K562 (cell line): ENCODE measurements at regions not wholly inside any gene's neighbourhood (a gene's known extent, or its start where the extent isn't known, plus 50 kb on each side); places are given as distances from the start of the nearest gene placed in this dataset.

Experiments used
- ATAC-seq: fragments of 200-7000 bp; cut with Tn5 transposase; 3 replicates; pipeline ENCODE4 v1.9.1; 2020; ENCODE audit warnings: moderate library complexity
- BruUV-seq: library from RNA; stranded (reverse); fragments of 400-500 nt; replicated peaks from 2 replicates; lab custom pipeline; 2021; lab: Mats Ljungman, UMichigan
- CTCF ChIA-PET: fragments of 300-600 bp; formaldehyde crosslinking; extraction: SDS; loops from one replicate; lab custom pipeline; 2021; ENCODE audit warnings: low intra/inter-chr PET ratio; lab: Yijun Ruan, JAX
- POLR2A ChIA-PET: fragments of 300-600, 350-650 bp; sonication (Branson Sonifier 250); formaldehyde crosslinking; extraction: SDS; loops from one replicate; lab custom pipeline; 2021; ENCODE audit warnings: antibody characterized with exemption, inconsistent platforms; lab: Yijun Ruan, JAX
- DNase-seq, 4 experiments: peaks; one replicate each; pipeline versions ENCODE4 v3.0.0 to v3.0.0-alpha.2; 2011 to 2018; ENCODE audit warnings: low spot score in 3 of 4, mixed read lengths in 3 of 4; ENCODE audit errors: extremely low read depth in 1 of 4
- FAIRE-seq: peaks from 2 replicates; lab custom pipeline; 2011; peaks lifted over from hg19 to GRCh38; lab: Jason Lieb, UNC
- H2AFZ ChIP-seq: 2 replicates; pipeline ENCODE4 v1.6.0; 2011; ENCODE audit warnings: low read depth, low read length, control low read depth, inconsistent platforms
- H3K27ac ChIP-seq: fragments of 200-600 bp; 3 replicates; pipeline ENCODE4 v1.8.0; 2011; ENCODE audit warnings: low read depth, mild to moderate bottlenecking, control low read depth, inconsistent platforms, low read length, moderate library complexity, mixed read lengths; ENCODE audit errors: extremely low read depth
- H3K27me3 ChIP-seq, 2 experiments: fragments of 300-600 bp in 1 of 2; 2 replicates in 1 of 2; 3 replicates in 1 of 2; pipeline versions ENCODE4 v1.6.0 to v1.8.0; 2011; ENCODE audit warnings: inconsistent platforms in 2 of 2, low read length in 2 of 2, mild to moderate bottlenecking in 1 of 2, mixed read lengths in 1 of 2, moderate library complexity in 1 of 2; ENCODE audit not compliant: control insufficient read depth in 2 of 2, insufficient read depth in 2 of 2
- H3K36me3 ChIP-seq: fragments of 300-600 bp; 3 replicates; pipeline ENCODE4 v1.8.0; 2011; ENCODE audit warnings: mild to moderate bottlenecking, low read length, inconsistent platforms; ENCODE audit not compliant: control insufficient read depth, insufficient read depth
- H3K4me1 ChIP-seq, 2 experiments: fragments of 200-600 bp in 1 of 2; replicated peaks in 1 of 2; 2 replicates in 1 of 2; 3 replicates in 1 of 2; pipeline versions ENCODE4 v1.5.1 to v1.8.0; 2011; ENCODE audit warnings: inconsistent platforms in 2 of 2, low read length in 2 of 2, mild to moderate bottlenecking in 1 of 2, mixed read lengths in 1 of 2, moderate library complexity in 1 of 2; ENCODE audit not compliant: control insufficient read depth in 2 of 2, insufficient read depth in 2 of 2
- H3K4me2 ChIP-seq: 2 replicates; pipeline ENCODE4 v1.6.1; 2011; ENCODE audit warnings: low read length, control low read depth, inconsistent platforms, mixed read lengths; ENCODE audit not compliant: insufficient read depth
- H3K4me3 ChIP-seq: fragments of 200-600 bp; sonication (generic), shearing (Covaris generic); 2 replicates; pipeline ENCODE4 v1.5.1; 2016; ENCODE audit warnings: control low read depth, inconsistent platforms
- H3K79me2 ChIP-seq: fragments of 200-600 bp; 3 replicates; pipeline ENCODE4 v1.8.0; 2011; ENCODE audit warnings: low read length, inconsistent platforms; ENCODE audit not compliant: control insufficient read depth, insufficient read depth
- H3K9ac ChIP-seq, 2 experiments: 2 replicates each; pipeline versions ENCODE4 v1.6.0 to v1.6.1; 2011; ENCODE audit warnings: low read depth in 2 of 2, low read length in 2 of 2, control low read depth in 1 of 2, inconsistent platforms in 1 of 2, mild to moderate bottlenecking in 1 of 2, mixed read lengths in 1 of 2; ENCODE audit not compliant: insufficient read depth in 1 of 2
- H3K9me1 ChIP-seq: one replicate; pipeline ENCODE4 v1.6.0; 2011; ENCODE audit warnings: inconsistent platforms, mild to moderate bottlenecking, low read length, moderate library complexity; ENCODE audit not compliant: control insufficient read depth, insufficient read depth
- H3K9me3 ChIP-seq: replicated peaks from 2 replicates; pipeline ENCODE4 v1.5.1; 2011; ENCODE audit warnings: low read depth, low read length, inconsistent platforms; ENCODE audit not compliant: control insufficient read depth, insufficient read depth
- H4K20me1 ChIP-seq: replicated peaks from 2 replicates; pipeline ENCODE4 v1.6.1; 2011; ENCODE audit warnings: low read length, inconsistent platforms, mixed read lengths; ENCODE audit not compliant: control insufficient read depth, insufficient read depth
- ASH1L ChIP-seq: fragments of 450-650 bp; IDR thresholded peaks from 2 replicates; pipeline ENCODE4 v1.6.1; 2018; ENCODE audit warnings: borderline replicate concordance, mild to moderate bottlenecking, low read depth; ENCODE audit not compliant: partially characterized antibody
- ELF2 ChIP-seq: fragments of 250-450 bp; sonication (Bioruptor Pico); IDR thresholded peaks from 2 replicates; pipeline ENCODE4 v1.5.0; 2021; ENCODE audit warnings: mild to moderate bottlenecking
- FOXK2 ChIP-seq, 2 experiments: fragments of 450-650 bp; IDR thresholded peaks in 1 of 2; conservative IDR thresholded peaks in 1 of 2; 2 replicates each; pipeline ENCODE4 v1.6.1; 2016; ENCODE audit warnings: low read depth in 2 of 2, mild to moderate bottlenecking in 1 of 2
- FOXM1 ChIP-seq, 2 experiments: fragments of 450-650 bp in 1 of 2; sonication (generic) in 1 of 2; formaldehyde crosslinking in 1 of 2; IDR thresholded peaks; 2 replicates each; pipeline versions ENCODE4 v1.6.1 to v1.9.0; 2017 to 2022; ENCODE audit warnings: low read depth in 2 of 2, mild to moderate bottlenecking in 2 of 2, missing genetic modification reagents in 1 of 2, moderate library complexity in 1 of 2
- GATA2 ChIP-seq: sonication (generic); formaldehyde crosslinking; IDR thresholded peaks from 2 replicates; pipeline ENCODE4 v1.4.0; 2020; ENCODE audit warnings: mild to moderate bottlenecking, missing genetic modification reagents
- RNF219 ChIP-seq: fragments of 250-450 bp; sonication (Bioruptor Pico); IDR thresholded peaks from 2 replicates; pipeline ENCODE4 v1.5.0; 2022; ENCODE audit warnings: mild to moderate bottlenecking
- SNIP1 ChIP-seq: fragments of 450-650 bp; IDR thresholded peaks from 2 replicates; pipeline ENCODE4 v1.7.1; 2017; ENCODE audit warnings: low read depth, mild to moderate bottlenecking
- WGBS: fragments of 100-300 bp; shearing (Covaris generic); methylation state at CpG from one replicate; pipeline ENCODE4 v1.1.6; 2016; ENCODE audit warnings: low coverage, mixed read lengths; ENCODE audit not compliant: insufficient coverage; ENCODE audit errors: missing lambda C conversion rate; 5-methylcytosine and 5-hydroxymethylcytosine counted together
- in situ Hi-C: fragments of 300-500 bp; cut with MboI; formaldehyde crosslinking; loops from 4 replicates; pipeline ENCODE4 v1.15.0; 2018; ENCODE audit warnings: inconsistent platforms, mixed read lengths
- intact Hi-C: fragments of 100-400 bp; cut with micrococcal nuclease; formaldehyde crosslinking; loops from 2 replicates; pipeline ENCODE4 v1.14.2; 2022
- TF ChIP-seq, protein P1 (sequence below): sonication (generic); formaldehyde crosslinking; IDR thresholded peaks from 2 replicates; pipeline ENCODE4 v1.8.0; 2022; ENCODE audit warnings: missing genetic modification reagents, mild to moderate bottlenecking, borderline replicate concordance

- 2% methylated on average over 5 of the region's 5 CpGs for WGBS
- Histone ChIP-seq H3K4me3 (no peak overlapping the region), H3K9me1 (no peaks in the 10 kb centered on the region), H3K27ac (no peak overlapping the region), H3K27me3 (peaks cover 0 to 4% of the 10 kb centered on the region in 2 experiments; a peak in 1 of 5 replicates), H3K9ac (no peak overlapping the region), H3K36me3 (no peaks in the 10 kb centered on the region), H3K4me1 (no peaks in the 10 kb centered on the region), H3K9me3 (no peaks in the 10 kb centered on the region), H3K79me2 (no peaks in the 10 kb centered on the region), H2AFZ (no peak overlapping the region), H4K20me1 (no peaks in the 10 kb centered on the region), H3K4me2 (no peak overlapping the region)
- POLR2A ChIA-PET: no interaction called here
- TF ChIP-seq ASH1L (no peak), GATA2 (CRISPR knock-in tag) (no peak), RNF219 (CRISPR knock-in tag) (no peak), SNIP1 (no peak), FOXK2 (conservative IDR thresholded peaks at IDR 0.05 in 1 of 2, IDR thresholded peaks at IDR 0.05 in 1 of 2; ENCODE audit: low read depth in 2 of 2) (no peak), FOXM1 (IDR thresholded peaks at IDR 0.05; ENCODE audit: low read depth) (no peak), FOXM1 (CRISPR knock-in tag; IDR thresholded peaks at IDR 0.05; ENCODE audit: low read depth) (no peak), ELF2 (CRISPR knock-in tag) (no peak)
- TF ChIP-seq, protein P1, sequence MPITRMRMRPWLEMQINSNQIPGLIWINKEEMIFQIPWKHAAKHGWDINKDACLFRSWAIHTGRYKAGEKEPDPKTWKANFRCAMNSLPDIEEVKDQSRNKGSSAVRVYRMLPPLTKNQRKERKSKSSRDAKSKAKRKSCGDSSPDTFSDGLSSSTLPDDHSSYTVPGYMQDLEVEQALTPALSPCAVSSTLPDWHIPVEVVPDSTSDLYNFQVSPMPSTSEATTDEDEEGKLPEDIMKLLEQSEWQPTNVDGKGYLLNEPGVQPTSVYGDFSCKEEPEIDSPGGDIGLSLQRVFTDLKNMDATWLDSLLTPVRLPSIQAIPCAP (CRISPR knock-in tag): no peak
- no TSS peak for BruUV-seq
- FAIRE-seq (no peak), ATAC-seq (no peak), DNase-seq (no peak)
- intact Hi-C loops (no loop called here), in situ Hi-C loops (no loop called here)
- CTCF ChIA-PET: no interaction called here
These were observed 290.0 kb upstream of the PIK3R1 start for GRCh38 chr5:67925511-67925910.
